Aorta (tissue), 5 donors: ENCODE measurements at regions not wholly inside any gene's neighbourhood (a gene's known extent, or its start where the extent isn't known, plus 50 kb on each side); places are given as distances from the start of the nearest gene placed in this dataset.

Experiments
- ATAC-seq: fragments of 200-7000 bp; cut with Tn5 transposase; one replicate; pipeline ENCODE4 v1.9.1; 2022; ENCODE audit warnings: moderate library complexity; ENCODE audit not compliant: low FRiP score
- DNase-seq, 2 donors: peaks; one replicate each; pipeline ENCODE4 v3.0.0-alpha.2; 2020
- H3K27ac ChIP-seq, 2 donors: one replicate each; pipeline ENCODE4 v1.5.1; 2013; ENCODE audit warnings: low read length in 2 of 2, mild to moderate bottlenecking in 2 of 2, moderate library complexity in 2 of 2, control low read depth in 1 of 2, inconsistent platforms in 1 of 2, low read depth in 1 of 2
- H3K27me3 ChIP-seq, 2 donors: one replicate each; pipeline ENCODE4 v1.6.1; 2013; ENCODE audit warnings: control low read depth in 1 of 2, low read length in 1 of 2, mild to moderate bottlenecking in 1 of 2, moderate library complexity in 1 of 2; ENCODE audit not compliant: insufficient read depth in 2 of 2, control insufficient read depth in 1 of 2
- H3K36me3 ChIP-seq, 2 donors: one replicate each; pipeline ENCODE4 v1.6.1; 2013; ENCODE audit warnings: control low read depth in 1 of 2, low read length in 1 of 2, mild to moderate bottlenecking in 1 of 2; ENCODE audit not compliant: insufficient read depth in 2 of 2, control insufficient read depth in 1 of 2
- H3K4me1 ChIP-seq, 2 donors: one replicate each; pipeline ENCODE4 v1.6.1; 2013; ENCODE audit warnings: low read length in 2 of 2, control low read depth in 1 of 2, mild to moderate bottlenecking in 1 of 2, moderate library complexity in 1 of 2; ENCODE audit not compliant: insufficient read depth in 2 of 2, control insufficient read depth in 1 of 2
- H3K4me3 ChIP-seq, 2 donors: one replicate each; pipeline ENCODE4 v1.5.1; 2013; ENCODE audit warnings: low read length in 2 of 2, control low read depth in 1 of 2, mild to moderate bottlenecking in 1 of 2
- H3K9me3 ChIP-seq: one replicate; pipeline ENCODE4 v1.6.1; 2013; ENCODE audit warnings: mild to moderate bottlenecking, low read length; ENCODE audit not compliant: control insufficient read depth
- WGBS, 2 donors: extraction: QIAGEN DNeasy Blood & Tissue Kit; methylation state at CpG; one replicate each; pipeline ENCODE4 v1.1.7; 2013; 5-methylcytosine and 5-hydroxymethylcytosine counted together
- intact Hi-C, 2 donors: fragments of 100-400 bp; cut with DNase I; formaldehyde crosslinking; loops; one replicate each; pipeline versions ENCODE4 v1.14.2 to v1.15.0; 2022
- donor health status: healthy with polysubstance abuse.
- donor health status: Bipolar disorder and iron deficiency.
- donor health status: DM: no; HTN: no; CAD: no.
- donor health status: DM: no; HTN: no; CAD: no.
- donor health status: DM: yes; HTN: yes; CAD: no.

DNA sequence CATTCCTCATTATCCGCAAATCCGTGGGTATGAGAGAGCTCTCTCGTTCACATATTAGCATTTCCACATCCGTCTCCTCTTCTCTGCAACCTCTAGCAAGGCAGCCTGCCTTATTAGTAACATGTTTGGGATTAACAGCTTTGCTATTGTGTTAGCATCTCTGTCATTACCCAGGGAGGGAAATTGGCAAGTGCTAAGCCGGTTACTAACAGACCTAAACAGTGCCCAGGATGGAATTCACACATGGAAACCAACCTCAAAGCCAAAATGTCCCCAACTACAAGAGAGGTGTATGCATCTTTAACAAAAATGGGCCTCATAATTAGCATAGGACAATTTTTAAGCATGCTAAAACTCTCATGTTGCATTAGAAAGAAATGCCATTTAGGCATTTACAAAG, 309.0 kb upstream of the MEIS1 start:
- intact Hi-C loops, result no loop called here
- H3K27ac ChIP-seq, result no peak overlapping the region
- ATAC-seq (no peak), DNase-seq (no peak)
- H3K27me3 ChIP-seq, result peaks cover 0 to 2% of the 10 kb centered on the region in 2 donors
- no peaks in the 10 kb centered on the region for H3K4me1 ChIP-seq
- no peaks in the 10 kb centered on the region for H3K9me3 ChIP-seq
- H3K4me3 ChIP-seq, result no peak overlapping the region
- H3K36me3 ChIP-seq, result no peaks in the 10 kb centered on the region
- WGBS, 2 donors, result 91 to 92% methylated on average over 5 of the region's 5 CpGs

DNA sequence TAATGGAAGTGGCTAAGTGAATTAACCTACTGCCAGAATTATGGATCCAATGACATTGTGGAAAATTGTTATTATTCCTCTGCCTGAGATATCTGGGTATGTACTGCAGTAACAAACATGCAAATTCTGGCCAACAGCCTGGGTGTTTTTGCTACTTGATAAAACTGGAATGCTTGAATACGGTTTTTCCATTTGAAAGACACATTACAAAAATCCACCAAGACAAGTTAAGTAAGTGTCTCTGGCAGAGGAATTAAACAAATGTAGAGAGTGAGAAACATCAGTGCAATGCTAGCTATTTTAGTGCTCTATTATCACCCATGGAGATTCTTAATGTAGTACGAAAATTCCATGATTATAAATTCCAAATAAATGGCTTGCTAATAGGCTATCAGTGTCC, 312.4 kb upstream of the MEIS1 start:
- DNase-seq (no peak), ATAC-seq (no peak)
- peaks cover 0 to 2% of the 10 kb centered on the region in 2 donors for H3K27me3 ChIP-seq

GRCh38 chr2:66121946-66122345, 313.0 kb upstream of the MEIS1 start:
- Histone ChIP-seq H3K27ac (no peak overlapping the region), H3K36me3 (no peaks in the 10 kb centered on the region), H3K4me3 (no peak overlapping the region), H3K4me1 (no peaks in the 10 kb centered on the region), H3K9me3 (no peaks in the 10 kb centered on the region), H3K27me3 (peaks cover 0 to 2% of the 10 kb centered on the region in 2 donors)
- ATAC-seq, result no peak
- no peak for DNase-seq
- intact Hi-C loops, result no loop called here
- 71 to 78% methylated on average over 3 of the region's 3 CpGs for WGBS, 2 donors

More for the DNA sequence above, 312.4 kb upstream of the MEIS1 start:
- H3K4me3 ChIP-seq, result no peak overlapping the region
- WGBS, 2 donors, result 35 to 49% methylated on average over 2 of the region's 2 CpGs
- H3K27ac ChIP-seq, result no peak overlapping the region
- intact Hi-C loops, result no loop called here
- H3K36me3 ChIP-seq, result no peaks in the 10 kb centered on the region
- H3K4me1 ChIP-seq, result no peaks in the 10 kb centered on the region
- no peaks in the 10 kb centered on the region for H3K9me3 ChIP-seq

DNA sequence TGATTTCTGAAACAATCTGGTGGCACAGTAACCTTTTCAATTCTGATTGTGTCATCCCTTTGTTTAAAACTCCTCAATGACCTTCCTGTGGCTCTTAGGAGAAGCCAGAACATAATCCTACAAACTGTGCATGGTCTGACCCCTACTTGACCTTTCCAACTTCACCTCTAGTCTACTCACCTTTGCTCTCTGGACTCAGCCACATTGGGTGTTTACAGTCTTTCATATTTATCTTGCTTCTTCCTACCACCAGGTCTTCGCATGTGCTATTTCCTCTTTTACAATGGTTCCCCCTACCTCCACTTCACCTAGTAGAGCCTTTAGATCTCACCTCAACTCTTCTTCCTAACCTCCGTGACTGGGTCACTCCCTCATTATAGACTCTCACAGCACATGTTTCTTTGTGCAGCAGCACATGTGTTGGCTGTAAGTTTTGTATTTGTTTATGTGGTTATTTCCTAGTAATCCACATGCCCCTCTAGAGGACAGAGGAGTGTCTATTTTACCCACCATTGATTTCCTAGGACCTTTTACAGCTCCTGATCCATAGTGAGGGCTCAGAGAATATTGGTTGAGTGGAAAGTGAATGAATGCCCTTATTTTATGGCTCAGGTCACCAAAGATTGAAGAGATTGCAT, 320.8 kb upstream of the MEIS1 start:
- DNase-seq, result no peak
- Histone ChIP-seq H3K4me1 (no peaks in the 10 kb centered on the region), H3K4me3 (no peak overlapping the region), H3K36me3 (no peaks in the 10 kb centered on the region), H3K27ac (no peak overlapping the region), H3K9me3 (no peaks in the 10 kb centered on the region), H3K27me3 (no peaks in the 10 kb centered on the region)
- no peak for ATAC-seq
- WGBS, 2 donors, result 94 to 97% methylated on average over 2 of the region's 2 CpGs
- intact Hi-C loops, result no loop called here

GRCh38 chr2:66111706-66112105, 323.2 kb upstream of the MEIS1 start:
- Histone ChIP-seq H3K4me3 (no peak overlapping the region), H3K4me1 (no peaks in the 10 kb centered on the region), H3K27me3 (no peaks in the 10 kb centered on the region), H3K27ac (no peak overlapping the region), H3K9me3 (no peaks in the 10 kb centered on the region), H3K36me3 (no peaks in the 10 kb centered on the region)
- WGBS, 2 donors, result 91 to 92% methylated on average over 7 of the region's 7 CpGs
- DNase-seq (no peak), ATAC-seq (no peak)
- intact Hi-C loops, result no loop called here

GRCh38 chr2:66110608-66111007, 324.3 kb upstream of the MEIS1 start:
- WGBS, 2 donors, result 95% methylated on average over 2 of the region's 2 CpGs
- H3K27me3 ChIP-seq, result no peaks in the 10 kb centered on the region

GRCh38 chr2:66110086-66110485, 324.8 kb upstream of the MEIS1 start:
- ATAC-seq (no peak), DNase-seq (no peak)
- no peaks in the 10 kb centered on the region for H3K27me3 ChIP-seq
- H3K36me3 ChIP-seq, result no peaks in the 10 kb centered on the region
- intact Hi-C loops, result no loop called here
- H3K4me3 ChIP-seq, result no peak overlapping the region
- no peaks in the 10 kb centered on the region for H3K4me1 ChIP-seq
- no peaks in the 10 kb centered on the region for H3K9me3 ChIP-seq
- WGBS, 2 donors, result 95 to 96% methylated on average over 2 of the region's 2 CpGs
- no peak overlapping the region for H3K27ac ChIP-seq

More at GRCh38 chr2:66110608-66111007, 324.3 kb upstream of the MEIS1 start:
- Histone ChIP-seq H3K36me3 (no peaks in the 10 kb centered on the region), H3K27ac (no peak overlapping the region), H3K9me3 (no peaks in the 10 kb centered on the region), H3K4me1 (no peaks in the 10 kb centered on the region), H3K4me3 (no peak overlapping the region)
- ATAC-seq (no peak), DNase-seq (no peak)
- intact Hi-C loops, result no loop called here

DNA sequence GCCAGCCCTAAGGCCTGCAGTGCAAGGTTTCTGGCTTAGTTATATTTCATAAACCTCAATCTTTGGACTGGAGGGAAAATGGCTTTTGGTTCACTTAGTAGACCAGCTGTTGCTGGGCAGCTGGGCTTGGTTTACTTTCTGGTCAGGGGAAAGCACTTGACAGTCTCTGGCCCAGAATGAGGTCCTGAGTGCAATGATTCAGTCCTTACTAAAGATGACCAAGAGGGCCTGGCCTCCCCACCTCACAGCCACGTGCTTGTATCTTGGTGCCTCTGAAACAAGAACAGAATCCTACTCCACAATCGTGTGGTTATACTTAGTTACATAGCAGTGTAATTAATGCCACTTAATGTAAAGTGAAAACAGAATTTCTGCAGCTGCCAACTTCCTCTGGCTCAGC, 325.5 kb upstream of the MEIS1 start:
- no peaks in the 10 kb centered on the region for H3K36me3 ChIP-seq
- no peak for DNase-seq
- no peak overlapping the region for H3K4me3 ChIP-seq
- no peaks in the 10 kb centered on the region for H3K4me1 ChIP-seq
- WGBS, 2 donors, result 63 to 71% methylated on average over 2 of the region's 2 CpGs
- intact Hi-C loops, result no loop called here
- H3K27me3 ChIP-seq, result no peaks in the 10 kb centered on the region
- no peak overlapping the region for H3K27ac ChIP-seq
- no peak for ATAC-seq
- no peaks in the 10 kb centered on the region for H3K9me3 ChIP-seq

DNA sequence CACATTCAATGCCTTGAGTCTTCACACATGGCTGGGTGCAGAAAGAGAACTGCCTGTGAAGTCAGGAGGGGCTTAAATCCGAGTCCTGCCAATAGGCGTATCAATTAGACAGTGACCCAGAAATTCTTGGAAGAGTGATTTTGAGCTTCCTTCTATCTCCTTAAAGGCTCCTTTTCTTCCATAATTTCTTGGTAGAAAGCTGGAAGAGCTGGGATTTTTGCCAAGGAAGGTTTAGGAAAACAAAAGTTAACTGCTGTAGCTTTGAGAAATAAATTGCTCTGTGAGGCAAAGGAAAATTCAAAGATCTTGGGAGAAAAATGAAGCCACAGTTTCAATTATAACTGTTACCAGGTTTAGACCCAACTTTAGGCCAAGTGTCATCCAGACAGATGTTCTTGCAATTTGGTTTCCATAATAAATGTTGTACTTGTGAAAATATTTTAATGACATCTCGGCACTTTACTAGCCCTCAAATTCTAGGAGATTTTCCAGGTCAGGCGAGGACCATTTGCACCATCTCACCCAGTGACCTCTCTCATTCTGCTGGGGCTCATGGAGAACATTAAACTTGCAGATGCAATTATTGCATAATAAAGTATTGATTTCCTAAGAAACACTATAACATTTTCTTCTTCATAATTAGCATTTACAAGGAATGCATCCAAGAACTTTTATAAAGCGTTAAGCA, 329.7 kb upstream of the MEIS1 start:
- Histone ChIP-seq H3K4me3 (no peak overlapping the region), H3K4me1 (no peaks in the 10 kb centered on the region), H3K9me3 (no peaks in the 10 kb centered on the region), H3K27me3 (no peaks in the 10 kb centered on the region), H3K27ac (no peak overlapping the region), H3K36me3 (no peaks in the 10 kb centered on the region)
- DNase-seq, result no peak
- intact Hi-C loops, result no loop called here
- 87 to 88% methylated on average over 5 of the region's 5 CpGs for WGBS, 2 donors
- no peak for ATAC-seq
